Activated T-cell treated with anti-CD3 and anti-CD28 coated beads, Interleukin-2, amount 50 U/mL, for 24 hours (primary cell): ENCODE measurements at regions not wholly inside any gene's neighbourhood (a gene's known extent, or its start where the extent isn't known, plus 50 kb on each side); places are given as distances from the start of the nearest gene placed in this dataset.
"Not testable (repeated sequence)": the region's sequence is repeated elsewhere in the genome, so short reads cannot be mapped to it uniquely, and the experiment has no call there.

Source experiments
- DNase-seq: peaks from one replicate; pipeline ENCODE4 v3.0.0-alpha.2; 2020
- H3K27ac Mint-ChIP-seq: 2 replicates; pipeline ENCODE4 v1.8.0; 2020; ENCODE audit warnings: mild to moderate bottlenecking, mixed read lengths
- H3K27me3 Mint-ChIP-seq: 2 replicates; pipeline ENCODE4 v1.8.0; 2020; ENCODE audit warnings: mixed read lengths
- H3K36me3 Mint-ChIP-seq: 2 replicates; pipeline ENCODE4 v1.8.0; 2020; ENCODE audit warnings: low read depth, mixed read lengths
- H3K4me1 Mint-ChIP-seq: 2 replicates; pipeline ENCODE4 v1.8.0; 2020; ENCODE audit warnings: low read depth, mixed read lengths
- H3K4me3 Mint-ChIP-seq: 2 replicates; pipeline ENCODE4 v1.8.0; 2020; ENCODE audit warnings: mild to moderate bottlenecking, moderate library complexity, mixed read lengths
- H3K9me3 Mint-ChIP-seq: 2 replicates; pipeline ENCODE4 v1.8.0; 2020; ENCODE audit warnings: mixed read lengths

DNA sequence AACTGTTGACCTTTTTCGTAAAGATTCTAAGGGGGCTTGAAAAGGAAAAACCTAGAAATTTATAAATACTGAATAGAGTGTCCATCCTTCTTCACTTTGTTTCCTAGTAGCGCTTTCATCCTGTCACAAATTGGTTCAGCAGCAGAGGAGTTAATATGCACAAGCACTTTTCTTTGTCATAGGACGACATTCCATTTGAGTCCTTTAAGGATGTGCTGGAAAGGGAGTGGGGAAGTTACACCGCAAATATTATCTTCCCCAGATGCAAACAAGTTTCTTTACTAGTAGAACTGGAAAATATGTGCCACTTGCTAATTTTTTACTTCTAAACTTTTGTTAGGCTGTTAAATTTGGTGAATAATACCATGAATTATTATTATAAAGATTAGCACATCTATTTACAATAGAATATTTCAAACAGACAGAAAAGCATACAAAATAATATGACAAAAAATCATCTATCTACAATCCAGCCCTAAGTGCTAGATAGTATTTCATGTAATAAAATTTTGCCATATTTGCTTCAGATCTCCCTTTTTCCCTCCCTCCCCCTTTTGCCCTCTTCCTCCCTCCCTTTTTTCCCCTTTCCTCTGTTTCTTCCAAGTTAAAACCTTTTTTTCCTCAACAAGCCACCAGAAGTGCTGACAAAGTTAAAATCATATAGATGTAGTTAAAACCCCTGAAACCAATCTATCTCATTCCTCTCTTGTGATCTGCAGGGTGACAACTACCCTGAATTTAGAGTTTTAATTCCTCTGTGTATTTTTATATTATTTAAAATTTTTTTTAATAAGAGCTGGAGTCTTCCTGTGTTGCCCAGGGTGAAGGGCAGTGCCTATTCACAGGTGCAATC is 50.5 kb upstream of the MAP4K3 start:
- Mint-ChIP-seq H3K27me3 (peaks cover 10% of the 10 kb centered on the region), H3K4me1 (peaks cover 20% of the 10 kb centered on the region), H3K9me3 (no peaks in the 10 kb centered on the region), H3K36me3 (no peaks in the 10 kb centered on the region), H3K4me3 (no peak overlapping the region), H3K27ac (no peak overlapping the region)
- no peak for DNase-seq

- Mint-ChIP-seq H3K27ac (no peak overlapping the region), H3K4me3 (no peak overlapping the region), H3K27me3 (peaks cover 10% of the 10 kb centered on the region), H3K4me1 (peaks cover 25% of the 10 kb centered on the region), H3K36me3 (no peaks in the 10 kb centered on the region), H3K9me3 (no peaks in the 10 kb centered on the region)
- DNase-seq: no peak
Observed at GRCh38 chr2:39488450-39488849, 51.4 kb upstream of the MAP4K3 start.

GRCh38 chr2:39490586-39490985 is 53.5 kb upstream of the MAP4K3 start:
- Mint-ChIP-seq H3K36me3 (no peaks in the 10 kb centered on the region), H3K4me1 (peaks cover 35% of the 10 kb centered on the region), H3K9me3 (no peaks in the 10 kb centered on the region), H3K27me3 (peaks cover 13% of the 10 kb centered on the region), H3K27ac (no peak overlapping the region), H3K4me3 (no peak overlapping the region)
- no peak for DNase-seq

DNA sequence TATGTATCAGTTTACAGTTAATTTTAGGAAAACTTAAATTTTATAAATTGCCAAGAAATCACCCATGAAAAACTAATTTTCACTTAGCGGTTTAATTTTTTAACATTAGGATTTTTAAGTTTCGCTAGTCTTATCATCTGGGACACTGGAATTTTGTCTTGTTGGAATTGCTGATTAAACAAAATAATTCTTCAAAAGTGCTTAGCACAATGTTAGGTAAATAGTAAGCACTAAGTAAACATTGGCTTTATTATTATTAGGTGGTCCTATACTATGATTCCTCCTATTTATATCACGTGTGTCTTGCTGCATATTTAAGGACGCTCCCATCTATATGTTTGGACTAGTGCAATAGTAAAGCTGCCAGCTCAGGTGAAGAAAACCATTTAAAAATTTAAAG is 54.6 kb upstream of the MAP4K3 start:
- H3K27me3 Mint-ChIP-seq: peaks cover 5% of the 10 kb centered on the region
- peak overlapping the region; percentile 82 for H3K27ac Mint-ChIP-seq
- H3K9me3 Mint-ChIP-seq: no peaks in the 10 kb centered on the region
- no peaks in the 10 kb centered on the region for H3K36me3 Mint-ChIP-seq
- H3K4me1 Mint-ChIP-seq: peaks cover 45% of the 10 kb centered on the region
- H3K4me3 Mint-ChIP-seq: peak overlapping the region; percentile 28
- DNase-seq: no peak

GRCh38 chr2:39492095-39492590 is 55.1 kb upstream of the MAP4K3 start:
- Mint-ChIP-seq H3K4me3 (peak overlapping the region; percentile 54), H3K4me1 (peaks cover 49% of the 10 kb centered on the region), H3K27me3 (peaks cover 5% of the 10 kb centered on the region), H3K27ac (peak overlapping the region; percentile 82), H3K36me3 (no peaks in the 10 kb centered on the region), H3K9me3 (no peaks in the 10 kb centered on the region)
- no peak for DNase-seq

GRCh38 chr2:39492716-39493115 is 55.6 kb upstream of the MAP4K3 start:
- no peaks in the 10 kb centered on the region for H3K9me3 Mint-ChIP-seq
- peaks cover 5% of the 10 kb centered on the region for H3K27me3 Mint-ChIP-seq
- no peaks in the 10 kb centered on the region for H3K36me3 Mint-ChIP-seq
- peak overlapping the region; percentile 54 for H3K4me3 Mint-ChIP-seq
- peak overlapping the region; percentile 82 for H3K27ac Mint-ChIP-seq
- H3K4me1 Mint-ChIP-seq: peaks cover 49% of the 10 kb centered on the region
- no peak for DNase-seq

DNA sequence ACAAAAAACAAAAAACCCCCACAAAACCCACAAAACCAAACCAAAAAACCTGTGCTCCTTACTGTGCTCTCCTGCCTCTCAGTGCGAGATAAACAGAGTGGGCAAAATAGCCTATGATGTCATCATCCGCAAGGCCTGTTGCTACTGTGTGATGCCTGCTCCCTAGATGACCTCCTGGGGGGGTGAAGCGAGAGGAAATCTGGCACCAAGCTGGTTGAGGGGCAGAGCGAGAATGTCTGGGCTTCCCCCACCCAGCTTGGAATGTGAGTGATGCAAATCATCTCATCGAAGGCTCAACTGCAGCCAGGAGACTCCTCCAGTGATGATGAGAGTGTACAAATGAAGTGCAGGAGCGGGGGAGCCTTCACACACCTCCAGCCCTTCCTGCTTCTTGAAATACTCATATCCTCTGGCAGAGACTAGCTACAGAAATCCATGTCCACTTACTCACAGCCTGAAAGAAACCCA is 57.7 kb upstream of the MAP4K3 start:
- Mint-ChIP-seq H3K27ac (peak overlapping the region; percentile 44), H3K4me3 (no peak overlapping the region)
- DNase-seq: no peak

DNA sequence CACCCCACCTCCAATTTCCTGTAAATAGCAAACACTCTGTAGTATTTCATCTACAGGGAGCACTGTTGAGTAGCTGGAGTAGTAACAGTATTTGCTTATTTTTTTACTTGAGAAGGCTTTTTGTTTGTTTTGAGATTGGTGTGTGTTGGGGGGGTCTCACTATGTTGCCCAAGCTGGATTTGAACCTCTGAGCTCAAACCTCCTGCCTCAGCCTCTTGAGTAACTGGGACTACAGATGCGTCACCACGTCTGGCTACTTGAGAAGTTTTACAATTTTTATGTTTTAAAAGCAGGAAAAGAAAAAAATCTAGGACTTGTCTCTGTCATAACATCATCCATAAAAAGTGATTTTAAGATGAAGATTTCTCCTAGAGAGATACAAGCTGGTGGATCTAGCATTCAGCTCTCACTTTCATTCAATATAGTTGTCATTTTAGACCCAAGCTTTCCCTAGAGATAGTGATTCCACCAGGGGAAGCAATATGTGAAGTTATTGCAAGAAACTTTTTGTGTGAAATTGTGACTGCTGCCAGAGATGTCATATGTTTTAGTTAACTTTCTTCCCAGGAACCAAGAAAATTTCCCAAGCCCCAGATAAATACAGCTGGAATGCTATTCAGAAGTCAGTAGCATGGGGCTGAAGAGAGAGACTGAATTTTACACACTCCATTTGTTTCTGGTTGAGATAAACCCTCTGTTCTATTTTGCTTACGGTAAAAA is 60.2 kb upstream of the MAP4K3 start:
- DNase-seq: no peak
- Mint-ChIP-seq H3K27ac (no peak overlapping the region), H3K9me3 (peaks cover 2% of the 10 kb centered on the region), H3K4me1 (peaks cover 36% of the 10 kb centered on the region), H3K4me3 (no peak overlapping the region), H3K36me3 (no peaks in the 10 kb centered on the region), H3K27me3 (peaks cover 18% of the 10 kb centered on the region)

More for the DNA sequence above, 57.7 kb upstream of the MAP4K3 start:
- peaks cover 2% of the 10 kb centered on the region for H3K9me3 Mint-ChIP-seq
- H3K4me1 Mint-ChIP-seq: peaks cover 49% of the 10 kb centered on the region
- no peaks in the 10 kb centered on the region for H3K36me3 Mint-ChIP-seq
- peaks cover 2% of the 10 kb centered on the region for H3K27me3 Mint-ChIP-seq

DNA sequence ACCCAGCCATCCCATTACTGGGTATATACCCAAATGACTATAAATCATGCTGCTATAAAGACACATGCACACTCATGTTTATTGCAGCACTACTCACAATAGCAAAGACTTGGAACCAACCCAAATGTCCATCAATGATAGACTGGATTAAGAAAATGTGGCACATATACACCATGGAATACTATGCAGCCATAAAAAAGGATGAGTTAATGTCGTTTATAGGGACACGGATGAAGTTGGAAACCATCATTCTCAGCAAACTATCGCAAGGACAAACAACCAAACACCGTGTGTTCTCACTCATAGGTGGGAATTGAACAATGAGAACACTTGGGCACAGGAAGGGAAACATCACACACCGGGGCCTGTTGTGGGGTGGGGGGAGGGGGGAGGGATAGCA is 61.1 kb upstream of the MAP4K3 start:
- not testable (repeated sequence) for H3K4me3 Mint-ChIP-seq, H3K27ac Mint-ChIP-seq, H3K9me3 Mint-ChIP-seq, H3K36me3 Mint-ChIP-seq, DNase-seq
- H3K27me3 Mint-ChIP-seq: peaks cover 26% of the 10 kb centered on the region
- H3K4me1 Mint-ChIP-seq: peaks cover 27% of the 10 kb centered on the region

DNA sequence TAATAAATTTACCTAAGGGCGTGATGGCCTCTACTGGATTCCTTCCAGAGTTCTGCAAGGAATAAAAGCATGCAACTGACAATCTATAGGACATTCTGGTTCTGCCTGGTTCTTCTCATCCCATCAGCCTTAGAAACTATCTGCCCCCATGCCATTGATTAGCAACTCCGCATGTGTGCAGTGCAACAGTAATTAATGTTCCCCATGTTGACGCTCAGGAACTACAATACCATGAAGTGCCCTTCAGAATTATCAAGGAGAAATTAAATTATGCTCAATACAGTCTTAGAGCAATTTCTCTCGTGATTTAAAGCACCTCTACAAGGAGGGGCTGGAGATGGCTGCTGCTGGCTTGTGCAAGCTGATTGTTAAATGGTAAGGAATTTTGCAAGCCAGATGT is 61.7 kb upstream of the MAP4K3 start:
- peaks cover 26% of the 10 kb centered on the region for H3K27me3 Mint-ChIP-seq
- no peak for DNase-seq
- H3K27ac Mint-ChIP-seq: no peak overlapping the region
- peaks cover 2% of the 10 kb centered on the region for H3K9me3 Mint-ChIP-seq
- H3K4me1 Mint-ChIP-seq: peaks cover 23% of the 10 kb centered on the region
- H3K4me3 Mint-ChIP-seq: no peak overlapping the region
- H3K36me3 Mint-ChIP-seq: no peaks in the 10 kb centered on the region

- Mint-ChIP-seq H3K4me3 (no peak overlapping the region), H3K27ac (no peak overlapping the region), H3K4me1 (peaks cover 23% of the 10 kb centered on the region), H3K9me3 (peaks cover 2% of the 10 kb centered on the region), H3K36me3 (no peaks in the 10 kb centered on the region), H3K27me3 (peaks cover 28% of the 10 kb centered on the region)
- no peak for DNase-seq
Observed at GRCh38 chr2:39499336-39499735, 62.3 kb upstream of the MAP4K3 start.

DNA sequence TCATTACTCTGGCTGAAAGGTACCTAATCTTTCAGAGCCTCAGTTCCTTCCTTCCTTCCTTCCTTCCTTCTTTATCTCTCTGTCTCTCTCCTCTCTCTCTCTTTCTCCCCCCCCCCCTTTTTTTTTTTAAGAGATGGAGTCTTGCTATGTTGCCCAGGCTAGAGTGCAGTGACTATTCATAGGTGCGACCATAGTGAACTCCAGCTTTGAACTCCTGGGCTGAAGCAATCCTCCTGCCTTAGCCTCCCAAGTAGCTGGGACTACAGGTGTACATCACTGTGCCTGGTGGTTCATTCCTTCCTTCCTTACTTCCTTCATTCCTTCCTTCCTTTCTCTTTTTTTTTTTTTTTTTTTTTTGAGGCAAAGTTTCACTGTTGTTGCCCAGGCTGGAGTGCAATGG is 64.3 kb upstream of the MAP4K3 start:
- Mint-ChIP-seq H3K36me3 (no peaks in the 10 kb centered on the region), H3K4me1 (peaks cover 6% of the 10 kb centered on the region), H3K27me3 (peaks cover 29% of the 10 kb centered on the region), H3K4me3 (no peak overlapping the region), H3K9me3 (peaks cover 2% of the 10 kb centered on the region), H3K27ac (no peak overlapping the region)
- DNase-seq: no peak

- Mint-ChIP-seq H3K4me3 (no peak overlapping the region), H3K27ac (no peak overlapping the region), H3K4me1 (no peaks in the 10 kb centered on the region), H3K27me3 (peaks cover 29% of the 10 kb centered on the region), H3K9me3 (peaks cover 2% of the 10 kb centered on the region), H3K36me3 (no peaks in the 10 kb centered on the region)
- no peak for DNase-seq
Observed at GRCh38 chr2:39503277-39503676, 66.2 kb upstream of the MAP4K3 start.

GRCh38 chr2:39504790-39505335 is 67.8 kb upstream of the MAP4K3 start:
- H3K27ac Mint-ChIP-seq: no peak overlapping the region
- no peaks in the 10 kb centered on the region for H3K4me1 Mint-ChIP-seq
- DNase-seq: no peak
- H3K9me3 Mint-ChIP-seq: no peaks in the 10 kb centered on the region
- no peaks in the 10 kb centered on the region for H3K36me3 Mint-ChIP-seq
- peaks cover 29% of the 10 kb centered on the region for H3K27me3 Mint-ChIP-seq
- no peak overlapping the region for H3K4me3 Mint-ChIP-seq

DNA sequence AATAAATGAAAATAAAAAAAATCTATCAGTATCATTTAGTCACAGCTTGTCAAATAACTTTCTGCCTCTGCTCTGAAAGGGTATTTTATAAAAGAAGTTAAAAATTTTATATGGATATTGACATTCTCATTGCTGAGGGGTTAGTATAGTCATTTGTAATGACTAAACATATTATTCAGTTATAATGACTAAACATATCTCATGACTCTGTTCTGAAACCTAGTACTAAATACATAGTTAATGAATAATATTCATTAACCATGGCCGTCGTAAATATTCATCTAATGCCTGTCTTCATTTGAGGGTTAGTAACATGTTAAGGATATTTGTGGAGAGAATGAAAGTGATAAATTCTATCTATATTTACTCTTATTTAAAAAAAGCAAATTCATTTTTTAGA is 69.1 kb upstream of the MAP4K3 start:
- Mint-ChIP-seq H3K4me3 (no peak overlapping the region), H3K27me3 (peaks cover 17% of the 10 kb centered on the region), H3K36me3 (no peaks in the 10 kb centered on the region), H3K27ac (no peak overlapping the region), H3K9me3 (no peaks in the 10 kb centered on the region), H3K4me1 (peaks cover 2% of the 10 kb centered on the region)
- no peak for DNase-seq
